DMS53 treated with DMSO at 0.1 percent for 48 hours (cell line): ENCODE measurements at regions not wholly inside any gene's neighbourhood (a gene's known extent, or its start where the extent isn't known, plus 50 kb on each side); places are given as distances from the start of the nearest gene placed in this dataset.
"Not testable (repeated sequence)": the region's sequence is repeated elsewhere in the genome, so short reads cannot be mapped to it uniquely, and the experiment has no call there.

ENCODE experiments used
- DNase-seq: peaks from one replicate; lab custom pipeline; 2025; ENCODE audit not compliant: unreplicated experiment; lab: John Stamatoyannopoulos, UW

DNA sequence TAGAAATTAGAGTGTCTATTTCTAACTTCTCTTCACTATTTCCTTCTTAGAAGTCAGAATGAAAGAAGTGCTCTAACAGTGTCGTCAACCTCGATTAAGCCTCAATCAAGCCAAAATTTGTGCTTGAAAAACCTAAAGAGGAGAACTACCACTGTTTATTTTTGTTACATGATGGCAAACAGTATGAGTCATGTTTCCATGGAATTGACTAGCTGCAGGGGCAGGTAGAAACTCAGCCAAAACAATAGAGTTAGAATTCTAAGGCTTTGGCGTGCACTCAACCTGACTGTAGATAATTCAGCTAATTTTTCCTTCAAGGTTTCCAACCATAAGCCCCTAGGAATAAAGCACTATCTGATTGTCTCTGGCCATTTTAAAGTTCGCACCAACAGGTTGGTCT is 415.9 kb downstream of the ETS1 start:
- peak; percentile 77 for DNase-seq

DNA sequence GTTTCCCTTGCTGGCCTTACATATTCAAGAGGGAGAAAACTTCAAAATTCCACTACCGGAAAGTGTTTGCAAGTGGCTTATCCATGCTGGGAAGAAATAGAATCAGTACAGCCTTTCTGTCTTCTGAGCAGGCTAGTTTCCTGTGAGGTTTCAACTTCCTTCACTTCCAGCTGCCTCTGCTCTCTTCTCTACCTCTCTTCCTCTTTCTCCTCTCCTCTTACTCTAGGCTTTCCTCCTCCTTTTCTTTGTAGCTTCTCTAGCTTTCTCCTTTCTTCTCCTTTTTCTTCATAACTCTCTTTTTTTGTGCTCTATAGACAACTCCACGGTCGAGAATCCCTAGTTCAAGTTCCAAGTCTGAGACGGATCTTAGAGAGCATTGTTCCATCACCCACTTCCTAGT is 421.8 kb downstream of the ETS1 start:
- DNase-seq, result no peak

DNA sequence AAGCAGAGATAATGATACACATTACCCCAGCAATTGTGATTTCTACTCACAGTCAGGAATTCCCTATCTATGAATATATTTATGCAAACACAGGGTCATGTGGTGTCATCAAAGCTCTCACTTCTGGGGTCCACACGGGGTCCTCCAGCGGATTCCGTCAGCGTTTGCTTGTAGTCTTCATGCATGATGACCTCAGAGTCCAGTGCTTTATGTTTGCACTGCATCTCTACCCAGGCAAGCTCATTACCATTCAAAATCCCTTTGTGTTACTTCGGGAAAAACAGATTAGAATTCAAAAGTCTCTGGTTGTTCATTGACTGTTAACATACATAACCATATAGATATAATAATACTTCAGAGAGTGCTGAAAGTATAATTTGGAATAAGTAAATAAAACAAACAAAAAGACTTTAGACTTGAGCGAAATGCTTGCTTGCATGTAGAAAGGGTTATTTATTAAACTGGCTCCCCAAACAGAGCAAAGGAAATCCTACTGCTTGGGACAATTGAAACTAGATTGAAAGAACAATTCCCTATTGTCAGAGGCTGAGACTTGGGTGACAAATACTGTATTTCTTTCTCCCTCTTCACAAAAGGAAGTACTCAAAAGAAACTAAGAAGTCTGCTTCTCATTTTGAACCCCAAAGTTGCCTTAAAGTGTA is 423.1 kb downstream of the ETS1 start:
- no peak for DNase-seq

DNA sequence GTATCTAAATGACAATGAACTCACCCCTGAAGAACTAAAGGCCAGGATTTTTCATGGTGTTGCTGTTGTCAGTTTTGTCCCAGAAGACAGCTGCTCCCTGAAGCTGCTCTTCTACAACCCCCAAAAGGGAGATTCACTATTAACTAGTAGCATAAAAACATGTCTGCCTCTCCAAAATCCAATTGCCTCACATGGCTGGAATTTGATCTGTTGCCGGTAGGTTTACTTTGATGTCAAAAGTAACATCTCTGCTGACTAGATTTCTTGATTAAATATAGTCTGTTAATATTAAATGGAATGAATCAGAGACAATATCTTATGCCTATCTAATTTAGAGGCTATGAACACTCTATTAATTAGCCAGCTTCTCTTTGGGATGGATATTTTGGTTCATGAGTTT is 425.4 kb downstream of the ETS1 start:
- no peak for DNase-seq

DNA sequence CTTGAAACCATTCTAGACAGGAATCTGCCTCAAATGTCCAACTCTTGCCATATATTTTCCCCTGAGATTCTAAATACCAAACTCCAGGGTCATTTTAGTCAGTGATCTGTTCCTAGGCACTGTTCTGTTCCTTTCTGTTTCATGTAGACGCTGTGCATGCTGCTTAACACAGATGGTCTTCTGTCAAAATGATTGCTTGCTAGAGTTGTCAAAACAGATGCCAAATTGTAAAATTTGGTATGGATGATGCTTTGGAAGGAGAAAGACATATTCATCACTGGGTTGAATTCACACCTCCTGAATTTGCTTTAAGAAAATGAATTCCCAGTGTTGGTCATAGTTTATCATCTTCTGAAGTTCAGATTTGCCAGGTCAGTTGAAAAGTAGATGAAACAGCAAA is 425.9 kb downstream of the ETS1 start:
- no peak for DNase-seq

DNA sequence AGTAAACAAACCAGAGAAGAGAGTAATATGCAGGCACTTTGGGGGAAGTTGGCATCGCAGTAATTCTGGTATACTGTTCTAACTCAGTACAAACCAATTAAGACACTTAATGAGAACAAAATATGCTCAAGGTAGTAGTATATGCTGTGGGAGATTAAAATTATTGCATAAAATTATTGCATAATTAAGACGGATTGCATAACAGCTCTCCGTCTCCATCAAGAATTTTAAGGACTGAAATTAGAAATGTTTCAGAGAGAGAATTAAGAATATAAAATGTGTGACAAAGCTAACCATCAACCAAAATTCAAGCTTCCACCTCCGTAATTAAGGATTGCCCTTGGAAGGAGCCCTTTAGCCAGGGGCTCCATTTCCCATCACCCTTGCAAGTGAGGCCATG is 428.5 kb downstream of the ETS1 start:
- DNase-seq, result no peak

DNA sequence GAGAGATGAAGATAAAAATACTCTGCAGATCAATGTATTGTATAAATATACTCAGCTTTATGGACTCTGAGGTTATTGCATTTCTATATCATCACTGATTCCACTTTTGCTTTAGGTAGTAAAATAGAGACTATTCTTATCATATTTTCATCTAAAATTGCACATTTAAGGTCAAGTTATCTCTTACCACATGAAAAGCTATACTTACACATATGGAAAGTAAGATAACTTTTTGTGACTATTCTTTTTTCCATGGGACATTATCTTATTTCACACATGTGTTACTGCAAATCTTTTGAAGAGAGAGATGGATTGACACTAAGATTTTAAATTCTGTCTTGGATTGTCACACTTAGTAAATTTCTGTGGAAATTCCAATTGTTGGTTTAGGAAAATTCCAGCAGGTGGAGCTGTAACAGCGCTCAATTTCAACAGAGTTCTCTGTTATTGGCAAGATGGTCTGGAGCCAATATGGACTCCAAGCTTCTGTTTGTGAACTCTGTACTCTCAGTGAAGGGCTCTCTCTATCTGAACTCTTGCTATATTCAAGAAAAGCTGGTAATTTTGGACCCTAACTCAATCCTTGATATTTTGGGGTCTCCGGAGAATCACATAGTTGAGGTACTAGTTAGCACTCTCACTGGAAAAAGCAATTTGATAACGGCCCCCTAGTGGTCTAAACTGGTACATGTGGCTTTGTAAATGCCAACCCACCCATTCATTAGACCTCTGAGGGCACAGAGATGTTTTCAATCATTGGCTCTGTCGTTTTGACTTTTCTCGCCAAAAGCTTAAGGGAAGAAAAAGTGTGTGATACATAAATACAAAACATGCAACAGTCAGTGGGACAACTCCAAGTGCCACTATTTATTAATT is 429.7 kb downstream of the ETS1 start:
- DNase-seq, result peak; percentile 76

DNA sequence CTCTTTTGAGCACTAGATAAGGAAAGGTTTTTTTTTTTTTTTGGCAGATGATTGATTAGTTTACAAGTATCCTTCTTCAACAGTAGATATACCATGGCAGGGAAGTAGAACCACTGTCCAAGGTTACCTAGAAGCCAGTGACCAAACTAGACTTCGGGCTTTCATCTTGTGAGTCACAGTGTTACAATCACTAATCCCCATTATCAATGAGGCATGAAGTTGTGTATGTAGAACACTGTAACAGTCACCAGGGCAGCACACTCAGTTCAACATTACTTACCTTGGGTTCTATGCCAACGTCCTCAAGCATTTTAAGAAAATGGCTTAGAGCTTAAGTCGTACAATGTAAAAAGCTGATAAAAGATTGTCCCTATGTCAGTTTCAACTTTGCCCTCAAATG is 430.9 kb downstream of the ETS1 start:
- peak; percentile 94 for DNase-seq

DNA sequence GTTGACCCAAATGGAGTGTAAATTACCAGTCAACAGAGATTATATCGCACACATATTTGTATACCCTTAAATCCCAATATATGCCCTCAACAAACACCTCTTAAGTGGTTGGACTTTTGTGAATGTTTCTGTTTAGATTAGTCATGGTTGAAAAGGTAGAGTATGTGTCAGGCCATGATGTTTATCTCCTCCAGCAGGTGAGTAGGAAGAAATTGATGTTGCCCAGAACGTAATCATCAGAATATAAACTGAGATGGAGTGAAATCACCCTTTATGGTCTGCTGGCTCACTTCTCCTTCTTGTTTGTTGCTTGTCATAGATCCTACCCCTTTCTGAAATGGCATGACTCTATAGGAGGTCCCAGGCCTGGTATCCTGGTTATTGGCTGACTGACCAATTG is 431.8 kb downstream of the ETS1 start:
- peak; percentile 90 for DNase-seq

DNA sequence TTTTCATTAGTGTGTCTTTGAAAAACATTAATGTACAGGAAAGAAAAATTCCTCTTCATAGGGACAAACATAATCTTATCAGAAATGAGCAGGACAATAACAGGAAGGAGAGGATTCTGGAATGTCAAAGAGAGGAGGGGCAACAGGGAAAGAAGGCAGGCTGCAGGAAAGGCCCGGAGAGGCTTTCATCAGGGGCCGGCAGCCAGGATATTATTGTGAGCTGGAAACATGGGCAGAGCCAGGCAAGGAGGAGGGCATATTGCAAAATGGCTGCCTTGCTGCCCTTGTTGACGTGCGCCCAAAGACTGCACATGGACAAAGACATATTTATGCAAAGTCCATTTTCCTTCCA is 433.7 kb downstream of the ETS1 start:
- no peak for DNase-seq

DNA sequence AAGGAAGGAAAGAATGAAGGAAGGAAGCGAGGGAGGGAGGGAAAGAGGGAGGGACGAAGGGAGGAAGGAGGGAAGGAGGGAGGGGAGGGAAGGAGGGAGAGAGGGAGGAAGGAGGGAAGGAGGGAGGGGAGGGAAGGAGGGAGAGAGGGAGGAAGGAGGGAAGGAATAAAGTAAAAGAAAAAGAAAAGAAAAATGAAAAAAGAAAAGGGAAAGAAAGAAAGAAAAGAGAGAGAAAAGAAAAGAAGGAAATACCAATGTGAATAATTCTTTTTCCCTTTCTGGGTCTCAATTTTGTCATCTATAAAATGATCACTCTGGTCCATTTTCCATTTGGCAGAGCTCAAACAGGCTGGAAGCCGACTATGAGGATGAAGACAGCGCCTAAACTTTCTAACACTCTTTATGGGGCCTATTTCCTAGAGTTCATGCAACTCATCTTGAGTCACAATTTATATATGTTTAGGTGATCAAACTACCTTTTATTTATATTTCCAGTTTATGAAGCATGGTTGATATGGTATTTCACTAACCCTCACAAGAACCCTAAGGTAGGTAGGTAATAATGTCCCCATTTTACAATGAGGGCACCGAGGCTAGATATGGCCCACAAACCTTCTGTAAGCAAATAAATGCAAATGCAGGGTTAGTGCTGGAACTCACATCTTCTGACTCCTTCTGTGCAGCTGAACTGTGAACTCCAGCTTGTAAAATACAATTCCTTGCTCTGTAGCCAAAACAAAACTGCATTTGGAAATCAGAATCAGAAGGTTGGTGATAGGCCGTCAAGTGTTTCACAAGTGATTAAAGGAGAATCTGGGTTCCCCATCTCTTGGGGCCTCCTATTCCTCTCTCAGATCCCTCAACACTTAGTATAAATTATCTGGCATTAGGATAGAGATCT is 434.3 kb downstream of the ETS1 start:
- no peak for DNase-seq

DNA sequence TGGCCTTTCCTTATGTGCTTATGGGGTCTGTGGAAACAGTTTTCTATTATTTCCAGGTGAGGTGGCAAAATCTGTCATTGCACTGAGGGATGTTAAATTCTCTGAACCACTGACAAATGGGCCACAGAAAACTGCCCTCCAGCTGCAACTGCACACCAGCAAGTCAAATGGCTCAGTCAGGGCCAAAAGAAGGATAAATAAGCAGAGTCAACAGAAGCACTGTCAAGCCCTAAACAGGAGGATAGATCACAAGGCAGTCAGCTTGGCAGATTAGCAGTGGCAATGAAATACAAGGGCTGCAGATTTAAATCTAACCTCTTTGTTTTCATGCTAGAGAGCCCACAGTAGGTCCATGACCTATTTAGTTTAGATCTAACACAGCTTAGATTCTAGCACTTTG is 435.6 kb downstream of the ETS1 start:
- DNase-seq, result no peak

DNA sequence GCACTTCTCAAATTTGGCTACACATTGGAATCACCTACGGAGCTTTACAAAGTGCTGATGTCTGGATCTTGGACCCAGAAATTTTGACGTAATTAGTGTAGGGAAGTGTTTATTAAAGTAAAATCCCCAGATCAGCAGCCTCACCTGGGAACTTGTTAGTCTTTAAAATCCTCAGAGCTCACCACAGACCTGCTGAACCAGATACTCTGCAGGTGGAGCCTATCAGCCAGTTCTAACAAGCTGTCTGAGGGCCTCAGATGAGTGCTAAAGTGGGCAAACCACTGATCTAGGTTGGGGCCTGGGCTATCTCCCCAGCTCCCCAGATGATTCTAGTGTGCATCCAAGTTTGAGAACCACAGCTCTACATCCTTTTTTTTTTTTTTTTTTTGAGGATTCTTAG is 436.0 kb downstream of the ETS1 start:
- no peak for DNase-seq

DNA sequence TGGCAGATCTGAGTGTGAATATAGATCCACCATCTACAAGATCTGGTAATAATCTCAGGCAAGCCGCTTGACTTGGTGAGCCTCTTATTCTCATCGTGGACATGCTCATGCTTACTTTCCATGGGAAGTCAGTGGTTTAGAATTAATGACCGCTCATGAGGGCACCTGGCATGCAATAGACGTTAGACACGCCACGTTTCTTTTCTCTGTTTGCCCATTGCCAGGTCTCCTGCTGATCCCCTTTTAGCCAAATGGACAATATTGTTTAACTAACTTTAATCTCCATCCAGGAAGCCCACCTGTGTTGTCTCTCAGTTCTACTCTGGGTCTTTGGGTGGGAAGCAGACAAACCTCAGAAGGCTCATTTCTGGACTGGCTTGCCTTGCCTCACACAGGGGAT is 439.1 kb downstream of the ETS1 start:
- no peak for DNase-seq

DNA sequence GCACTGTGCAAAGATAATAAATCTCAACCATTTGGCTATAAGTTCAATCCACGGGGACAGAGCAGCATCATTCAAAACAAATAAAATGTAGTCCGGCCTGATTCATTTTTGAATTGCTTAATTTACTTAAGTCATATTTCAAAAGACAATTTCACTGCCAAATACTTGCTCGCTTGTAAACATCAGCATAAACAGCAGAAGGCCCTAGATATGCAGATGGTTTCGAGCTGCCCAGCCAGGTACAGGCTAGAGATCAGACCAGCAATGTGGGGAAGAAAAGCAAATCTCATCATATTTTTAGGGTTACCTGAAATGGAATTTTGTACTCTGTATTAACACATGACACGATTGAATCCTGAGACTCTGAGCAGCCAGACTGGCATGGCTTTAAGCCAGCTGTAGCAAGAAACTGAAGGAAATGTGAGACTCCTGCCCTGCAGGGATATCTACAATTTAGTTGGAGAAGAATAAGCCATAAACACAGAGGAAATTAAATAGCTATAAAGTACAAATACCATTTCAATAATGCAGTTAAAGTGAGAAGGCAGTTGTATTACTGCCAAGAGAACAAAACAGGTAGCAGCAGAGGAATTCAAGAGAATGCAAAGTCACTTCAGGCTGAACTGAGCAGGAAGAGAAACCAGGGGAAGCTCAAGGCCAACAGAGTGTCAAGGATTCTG is 440.3 kb downstream of the ETS1 start:
- DNase-seq, result no peak

DNA sequence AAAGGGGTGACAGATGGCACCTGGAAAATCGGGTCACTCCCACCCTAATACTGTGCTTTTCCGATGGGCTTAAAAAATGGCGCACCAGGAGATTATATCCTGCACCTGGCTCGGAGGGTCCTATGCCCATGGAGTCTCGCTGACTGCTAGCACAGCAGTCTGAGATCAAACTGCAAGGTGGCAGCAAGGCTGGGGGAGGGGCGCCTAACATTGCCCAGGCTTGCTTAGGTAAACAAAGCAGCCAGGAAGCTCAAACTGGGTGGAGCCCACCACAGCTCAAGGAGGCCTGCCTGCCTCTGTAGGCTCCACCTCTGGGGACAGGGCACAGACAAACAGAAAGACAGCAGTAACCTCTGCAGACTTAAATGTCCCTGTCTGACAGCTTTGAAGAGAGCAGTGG is 447.1 kb downstream of the ETS1 start:
- not testable (repeated sequence) for DNase-seq

DNA sequence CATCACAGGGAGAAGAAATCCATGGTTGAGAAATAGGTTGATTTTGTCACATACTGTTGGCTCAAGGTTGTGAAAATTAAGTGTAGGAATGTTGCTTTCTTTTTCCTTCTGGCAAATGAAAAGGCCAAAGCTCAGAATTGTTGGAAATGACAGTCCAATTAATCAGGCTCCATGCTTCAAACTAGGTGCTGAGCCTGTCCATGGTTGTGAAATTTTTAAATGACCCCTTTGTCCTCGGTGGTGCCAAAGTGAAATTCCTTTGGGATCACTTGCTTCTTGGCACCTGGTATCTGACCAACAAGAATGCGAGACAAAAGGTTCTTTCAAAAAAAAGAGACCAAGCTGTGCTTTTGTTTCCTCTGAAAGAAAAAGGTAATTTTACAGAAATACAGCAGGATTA is 451.9 kb downstream of the ETS1 start:
- DNase-seq, result no peak

DNA sequence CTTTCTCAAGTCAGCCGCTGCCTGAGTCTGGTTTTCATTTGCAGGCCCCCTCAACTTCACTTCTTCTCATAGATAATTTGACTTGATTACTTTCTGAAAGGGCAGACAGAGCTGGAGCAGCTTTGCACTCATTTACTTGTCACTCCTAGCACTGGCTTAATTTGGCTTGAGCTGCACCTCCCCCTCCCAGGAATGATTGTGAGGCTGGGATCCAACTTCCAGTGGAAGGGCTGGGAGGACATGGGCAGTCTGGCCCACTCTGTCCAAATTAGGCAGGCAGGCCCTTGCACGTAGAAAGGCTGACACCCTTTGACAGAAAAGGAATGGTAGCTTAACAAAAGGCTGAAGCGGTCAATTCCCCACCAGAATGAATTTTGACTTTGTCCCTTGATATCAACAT is 453.9 kb downstream of the ETS1 start:
- DNase-seq, result no peak

DNA sequence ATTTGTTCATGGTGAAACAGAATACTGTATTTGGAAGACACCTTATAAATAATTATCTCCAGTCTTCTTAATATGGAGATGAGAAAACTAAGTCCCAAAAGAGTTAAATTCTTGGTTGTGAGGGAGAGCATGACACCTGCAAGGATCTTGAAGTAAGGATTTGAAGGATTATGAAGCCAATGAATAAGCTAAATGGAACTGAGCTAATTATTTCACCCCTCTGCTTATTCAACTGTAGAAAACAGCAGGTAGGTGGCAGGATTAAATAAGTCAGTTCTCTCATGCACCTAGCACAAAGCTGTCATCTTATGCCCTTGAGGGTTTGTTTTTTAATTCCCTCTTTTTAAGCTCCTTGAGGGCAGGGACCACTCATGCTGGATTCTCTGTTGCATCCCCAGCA is 457.3 kb downstream of the ETS1 start:
- DNase-seq, result no peak

DNA sequence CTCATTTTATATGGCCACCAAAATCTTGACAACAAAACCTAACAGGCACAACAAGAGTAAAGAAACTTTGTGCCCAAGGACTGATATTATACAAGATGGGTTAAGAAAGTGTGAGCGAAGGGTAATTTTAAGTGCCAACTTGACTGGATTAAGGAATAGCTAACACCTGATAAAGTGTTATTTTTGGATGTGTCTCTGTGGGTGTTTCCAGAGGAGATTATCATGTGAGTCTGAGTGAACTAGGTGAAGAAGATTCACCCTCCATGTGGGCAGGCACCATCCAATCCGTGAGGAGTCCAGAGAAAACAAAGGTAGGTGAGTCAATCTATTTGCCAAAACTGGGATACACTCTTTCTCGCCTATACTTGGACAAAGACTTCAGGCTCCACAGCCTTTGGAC is 461.6 kb downstream of the ETS1 start:
- no peak for DNase-seq

DNA sequence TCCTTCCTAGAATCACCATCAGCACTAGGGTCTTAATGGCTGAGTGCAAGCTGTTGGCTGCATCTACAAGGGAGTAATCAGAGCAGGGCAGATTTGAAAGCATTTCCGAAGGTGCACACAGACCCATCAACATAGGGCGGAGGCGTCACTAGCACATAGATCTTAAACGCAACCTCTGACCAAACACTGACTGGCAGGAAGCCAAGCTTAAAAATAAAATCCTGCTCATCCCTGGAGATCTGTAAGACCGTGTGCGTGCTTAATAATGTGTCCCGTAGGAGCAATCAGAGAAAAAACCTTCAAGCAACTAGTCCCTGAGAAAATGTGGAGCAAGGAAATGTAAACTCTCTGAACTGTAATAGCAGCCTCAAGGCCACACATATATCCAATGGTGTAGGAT is 470.5 kb downstream of the ETS1 start:
- no peak for DNase-seq
